ENCODE measurements at regions not wholly inside any gene's neighbourhood (a gene's known extent, or its start where the extent isn't known, plus 50 kb on each side); places are given as distances from the start of the nearest gene placed in this dataset.

- Histone ChIP-seq H3K9me3 (ENCODE audit: control insufficient read depth, low read depth, low read length) (no peaks in the 10 kb centered on the region), H3K14ac (ENCODE audit: insufficient read depth, low read length) (no peak overlapping the region), H3K27ac (ENCODE audit: insufficient read length, low read depth, low read length) (no peak overlapping the region), H4K91ac (ENCODE audit: insufficient read length, low read depth, low read length) (no peak overlapping the region), H3K4ac (ENCODE audit: low read depth, low read length) (no peak overlapping the region), H3K56ac (ENCODE audit: insufficient read length, low read depth, low read length) (no peak overlapping the region), H3K27me3 (ENCODE audit: insufficient read depth, low read length) (no peaks in the 10 kb centered on the region), H3K79me1 (ENCODE audit: insufficient read depth, low read depth, low read length, poor library complexity, severe bottlenecking) (no peaks in the 10 kb centered on the region), H3K18ac (ENCODE audit: insufficient read length, low read depth, low read length) (no peak overlapping the region), H4K20me1 (ENCODE audit: control insufficient read depth, insufficient read depth, insufficient read length) (no peaks in the 10 kb centered on the region), H3K4me1 (ENCODE audit: insufficient read depth, low read length) (no peaks in the 10 kb centered on the region), H3K79me2 (ENCODE audit: insufficient read depth, low read length) (no peaks in the 10 kb centered on the region), H2BK12ac (ENCODE audit: insufficient read length, low read depth, low read length) (no peak overlapping the region), H3T11ph (ENCODE audit: low read length) (no peak overlapping the region), H3K4me2 (ENCODE audit: insufficient read depth, insufficient read length, low read length) (no peak overlapping the region), H2BK15ac (ENCODE audit: low read depth, low read length) (no peak overlapping the region), H2BK5ac (ENCODE audit: insufficient read length, low read length) (no peak overlapping the region), H2AK5ac (ENCODE audit: insufficient read length, low read length) (no peak overlapping the region), H2BK20ac (ENCODE audit: low read depth, low read length, poor library complexity, severe bottlenecking) (no peak overlapping the region), H4K8ac (replicated peaks; ENCODE audit: insufficient read length, low read depth, low read length) (no peak overlapping the region), H4K5ac (ENCODE audit: insufficient read length, low read depth, low read length) (no peak overlapping the region), H2BK120ac (ENCODE audit: low read depth, low read length, poor library complexity, severe bottlenecking) (no peak overlapping the region), H2AFZ (ENCODE audit: low read length) (no peak overlapping the region), H3K23ac (ENCODE audit: insufficient read length, low read depth, low read length) (no peak overlapping the region), H3K9ac (ENCODE audit: extremely low read depth, insufficient read length, low read length) (no peak overlapping the region), H3K23me2 (ENCODE audit: insufficient read length, low read depth, low read length, poor library complexity, severe bottlenecking) (no peaks in the 10 kb centered on the region)
- H3K36me3 Mint-ChIP-seq (ENCODE audit: insufficient read depth in 1 of 3, low read depth in 3 of 3) = no peaks in the 10 kb centered on the region
- no peaks in the 10 kb centered on the region for H3K27me3 Mint-ChIP-seq (ENCODE audit: low read depth)
- H3K4me1 Mint-ChIP-seq = no peaks in the 10 kb centered on the region
- no CpG with 5 or more reads among the region's 2 CpGs for WGBS (ENCODE audit: extremely low coverage, insufficient read length, low lambda C conversion rate)
- no peak overlapping the region; a peak in 1 of 7 replicates for H3K27ac Mint-ChIP-seq
- peaks cover 0 to 3% of the 10 kb centered on the region in 2 experiments; a peak in 1 of 5 replicates for H3K9me3 Mint-ChIP-seq
- no peak overlapping the region for H3K4me3 Mint-ChIP-seq
- no peak for DNase-seq
- TF ChIP-seq CTCF (conservative IDR thresholded peaks at IDR 0.05) = no peak
These were observed 313.4 kb downstream of the GJA1 start for GRCh38 chr6:121748850-121749249.

Data from H9 (cell line).